ENCODE measurements at regions not wholly inside any gene's neighbourhood (a gene's known extent, or its start where the extent isn't known, plus 50 kb on each side); places are given as distances from the start of the nearest gene placed in this dataset.
"Not testable (repeated sequence)": the region's sequence is repeated elsewhere in the genome, so short reads cannot be mapped to it uniquely, and the experiment has no call there.

DNA sequence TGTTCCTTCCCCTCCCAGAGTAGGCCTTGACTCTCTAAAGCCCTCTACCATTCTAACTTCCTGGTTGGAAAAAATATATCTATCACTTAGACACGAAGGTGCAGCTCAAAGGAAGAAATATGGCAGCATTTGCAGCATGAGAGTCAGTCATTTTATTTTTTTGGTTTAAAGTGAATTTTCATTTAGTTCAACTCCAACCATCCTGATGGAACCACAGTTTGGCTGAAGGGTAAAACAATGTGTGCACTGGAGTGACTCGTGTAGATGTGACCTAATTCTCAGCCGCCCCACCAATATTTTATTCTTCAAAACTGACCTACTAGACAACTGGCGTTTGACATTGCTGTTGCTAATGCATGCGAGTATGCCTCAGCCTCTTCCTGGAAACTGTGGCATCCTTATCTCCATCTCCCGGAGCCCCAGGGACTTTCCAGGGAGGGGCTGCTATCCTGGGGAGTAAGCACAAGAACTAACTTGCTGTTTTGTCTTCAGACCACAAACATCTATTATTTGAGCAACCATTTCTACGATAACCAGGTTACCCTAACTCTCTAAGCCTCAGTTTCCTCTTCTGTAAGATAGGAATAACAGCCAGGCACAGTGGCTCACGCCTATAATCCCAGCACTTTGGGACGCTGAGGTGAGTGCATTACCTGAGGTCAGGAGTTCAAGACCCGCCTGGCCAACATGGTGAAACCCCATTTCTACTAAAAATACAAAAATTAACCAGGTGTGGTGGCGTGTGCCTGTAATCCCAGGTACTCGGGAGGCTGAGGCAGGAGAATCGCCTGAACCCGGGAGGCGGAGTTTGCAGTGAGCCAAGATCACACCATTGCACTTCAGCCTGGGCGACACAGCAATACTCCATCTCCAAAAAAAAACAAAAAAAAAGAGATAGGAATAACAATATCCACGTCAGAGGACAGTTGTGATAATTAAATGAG is 148.7 kb upstream of the JARID2 start:
- DNase-seq (ENCODE audit: low spot score) = peak; percentile 54

DNA sequence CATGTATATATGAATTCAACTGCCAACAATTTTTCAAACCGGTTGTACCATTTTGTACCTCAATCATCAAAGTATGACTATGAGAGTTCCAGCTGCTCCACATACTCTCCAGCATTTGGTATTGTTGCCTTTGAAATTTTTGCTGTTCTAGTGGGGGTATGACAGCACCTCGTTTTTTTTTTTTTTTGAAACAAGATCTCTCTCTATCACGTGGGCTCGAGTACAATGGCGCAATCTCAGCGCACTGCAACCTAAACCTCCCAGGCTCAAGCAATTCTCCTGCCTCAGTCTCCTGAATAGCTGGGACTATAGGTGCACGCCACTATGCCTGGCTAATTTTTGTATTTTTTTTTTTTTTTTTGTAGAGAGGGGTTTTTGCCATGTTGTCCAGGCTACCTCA is 144.7 kb upstream of the JARID2 start:
- no peak for DNase-seq (ENCODE audit: low spot score)

DNA sequence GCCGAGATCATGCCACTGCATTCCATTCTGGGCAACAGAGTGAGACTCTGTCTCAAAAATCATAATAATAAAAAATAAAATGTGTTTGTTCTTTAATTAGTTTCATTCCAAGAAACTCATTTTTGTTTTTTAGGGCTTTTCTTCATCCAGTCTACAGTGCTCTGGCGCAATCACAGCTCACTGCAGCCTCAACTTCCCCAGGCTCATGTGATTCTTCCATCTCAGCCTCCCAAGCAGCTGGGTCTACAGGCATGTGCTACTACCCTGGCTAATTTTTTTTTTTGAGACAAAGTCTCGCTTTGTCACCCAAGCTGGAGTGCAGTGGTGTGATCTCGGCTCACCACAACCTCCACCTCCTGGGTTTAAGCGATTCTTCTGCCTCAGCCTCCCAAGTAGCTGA is 143.6 kb upstream of the JARID2 start:
- DNase-seq (ENCODE audit: low spot score) = no peak

DNA sequence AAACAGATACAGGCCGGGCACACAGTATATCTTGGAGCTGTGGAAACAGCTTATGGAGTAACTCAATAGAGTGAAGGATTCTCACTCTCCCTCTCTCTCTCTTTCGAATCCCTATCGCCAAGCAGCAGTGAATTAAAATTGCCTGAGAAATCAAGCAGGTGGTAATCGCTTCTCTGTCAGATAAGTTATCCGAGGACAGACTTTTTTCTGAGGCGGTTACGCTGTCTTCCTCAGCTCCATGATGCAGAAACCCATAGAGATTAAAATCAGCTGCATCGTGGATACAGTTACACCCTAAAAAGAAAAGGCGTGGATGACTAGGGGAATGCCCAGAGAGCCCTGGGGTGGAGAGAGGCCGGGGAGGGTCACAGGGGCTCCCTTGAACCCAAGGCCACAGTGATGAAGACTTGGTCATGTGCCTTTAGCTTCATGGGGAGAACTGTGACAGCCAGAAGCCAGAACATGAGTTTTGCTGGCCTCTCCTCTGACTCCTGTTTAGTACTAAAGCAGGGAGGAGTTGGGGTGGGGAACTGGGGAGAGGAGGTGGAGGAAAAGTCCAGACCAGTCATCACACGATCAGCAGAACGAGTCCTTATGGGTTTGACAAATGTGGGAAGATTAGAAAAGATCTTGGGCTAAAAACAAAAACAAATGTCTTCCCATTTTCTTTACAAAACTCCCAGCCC is 138.8 kb upstream of the JARID2 start:
- DNase-seq (ENCODE audit: low spot score) = no peak

DNA sequence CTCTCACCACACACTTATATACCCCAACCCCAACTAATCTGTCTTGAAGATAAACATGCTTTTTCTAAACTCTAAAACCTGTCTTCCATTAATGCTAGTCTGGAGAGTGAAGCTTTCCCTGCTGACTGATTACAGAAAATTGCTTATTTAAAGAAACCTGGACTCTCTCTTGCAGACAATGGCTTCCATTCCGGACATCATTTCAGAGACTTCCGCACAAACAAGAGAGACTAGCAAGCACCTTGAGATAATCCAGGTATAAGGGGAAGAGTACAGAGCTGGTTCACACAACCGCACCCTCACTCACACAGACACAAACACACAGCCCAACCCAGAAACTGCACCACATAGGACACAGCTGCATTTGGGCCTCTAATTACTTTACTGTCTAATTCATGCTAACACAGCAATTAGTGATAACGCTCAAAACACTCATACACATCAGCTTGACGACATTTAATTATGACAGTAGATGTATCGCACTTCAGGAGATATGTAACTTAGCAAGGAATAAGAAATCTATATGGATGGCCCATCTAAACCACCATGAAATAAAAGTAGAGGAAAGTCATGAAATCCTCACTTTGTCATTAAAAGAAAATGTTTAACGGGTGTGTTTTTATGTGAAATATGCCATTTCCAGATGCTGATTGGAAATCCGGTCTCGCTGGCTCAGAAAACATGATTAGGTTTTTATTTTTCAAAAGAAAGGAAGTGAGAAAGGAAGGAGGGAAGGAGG is 138.1 kb upstream of the JARID2 start:
- DNase-seq (ENCODE audit: low spot score) = no peak

DNA sequence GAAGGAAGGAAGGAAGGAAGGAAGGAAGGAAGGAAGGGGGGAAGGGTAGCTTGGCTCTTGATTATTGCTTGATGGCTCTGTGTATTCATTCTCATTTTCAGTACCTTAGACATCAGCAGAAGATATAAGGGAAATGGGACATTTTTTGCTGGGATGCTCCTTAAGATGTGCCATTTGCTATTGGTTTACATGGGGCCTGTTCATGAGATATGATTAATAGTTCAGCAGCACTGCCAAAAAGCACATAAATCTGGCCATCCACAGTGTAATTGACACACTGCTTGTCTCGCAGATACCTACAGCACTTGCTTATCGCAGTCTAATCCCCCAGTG is 137.5 kb upstream of the JARID2 start:
- no peak for DNase-seq (ENCODE audit: low spot score)

DNA sequence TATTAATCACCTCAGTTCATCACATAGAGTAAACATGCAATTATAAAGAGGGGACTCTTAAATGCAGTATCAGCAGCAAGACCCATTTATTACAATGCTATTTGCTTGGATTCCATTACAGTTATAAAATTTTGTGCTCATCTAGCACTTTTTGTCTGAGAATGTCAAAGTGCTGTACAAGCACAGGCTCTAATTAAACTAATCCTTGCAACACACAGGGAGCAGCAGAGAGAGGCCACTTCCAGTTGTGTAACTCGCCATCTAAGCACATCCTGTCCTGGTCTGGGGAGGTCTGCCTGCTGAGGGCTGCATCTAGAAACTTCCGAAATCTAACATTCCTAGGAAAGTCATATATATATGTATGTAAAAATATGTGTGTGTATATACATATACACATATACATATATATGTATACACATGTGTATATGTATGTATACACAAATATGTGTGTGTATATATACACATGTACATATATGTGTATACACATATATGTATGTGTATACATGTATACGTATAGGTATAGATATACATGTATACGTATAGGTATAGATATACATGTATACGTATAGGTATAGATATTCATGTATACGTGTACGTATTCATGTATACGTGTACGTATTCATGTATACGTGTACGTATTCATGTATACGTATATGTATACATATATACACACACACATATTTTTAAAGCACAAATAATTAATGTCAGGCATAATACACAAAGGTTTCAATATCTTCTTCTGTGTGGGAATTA is 136.4 kb upstream of the JARID2 start:
- DNase-seq (ENCODE audit: low spot score) = no peak

DNA sequence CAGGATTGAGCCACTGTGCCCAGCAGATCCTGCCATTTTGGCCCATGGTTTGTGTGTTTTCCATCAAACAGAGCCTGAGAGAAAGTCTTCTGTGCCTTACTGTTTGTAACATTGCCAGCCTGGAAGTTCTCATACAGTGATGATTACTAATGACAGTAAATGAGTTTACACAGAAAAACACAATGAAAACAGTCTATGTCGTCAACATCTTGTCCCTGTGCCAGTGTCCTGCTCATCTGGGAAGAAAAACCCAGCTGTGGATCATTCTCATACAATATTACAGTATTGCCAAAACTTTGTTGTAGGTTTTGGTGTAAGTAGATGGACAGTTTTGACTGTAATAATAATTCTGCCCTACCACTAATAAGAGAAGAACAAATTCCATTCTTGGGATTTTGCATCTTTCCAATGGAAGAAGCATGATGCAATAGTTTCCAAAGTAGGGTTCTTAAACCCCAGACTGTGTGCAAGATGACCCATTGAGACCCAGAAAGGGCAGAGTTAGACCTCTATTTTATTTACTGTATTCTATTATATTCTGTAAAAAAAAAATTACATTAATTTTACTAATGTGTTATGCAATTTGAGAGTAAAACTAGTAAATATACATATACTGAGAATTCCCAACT is 135.0 kb upstream of the JARID2 start:
- no peak for DNase-seq (ENCODE audit: low spot score)

DNA sequence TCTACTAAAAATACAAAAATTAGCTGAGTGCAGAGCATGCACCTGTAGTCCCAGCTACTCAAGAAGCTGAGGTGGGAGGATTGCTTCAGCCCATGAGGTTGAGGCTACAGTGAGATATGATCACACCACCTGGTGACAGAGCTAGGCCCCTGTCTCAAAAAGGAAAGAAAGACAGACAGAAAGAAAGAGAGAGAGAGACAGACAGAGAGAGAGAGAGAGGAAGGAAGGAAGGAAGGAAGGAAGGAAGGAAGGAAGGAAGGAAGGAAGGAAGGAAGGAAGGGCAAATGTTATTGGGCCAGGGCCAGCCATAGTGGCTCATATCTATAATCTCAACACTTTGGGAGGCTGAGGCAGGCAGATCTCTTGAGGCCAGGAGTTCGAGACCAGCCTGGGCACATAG is 134.3 kb upstream of the JARID2 start:
- DNase-seq (ENCODE audit: low spot score) = not testable (repeated sequence)

DNA sequence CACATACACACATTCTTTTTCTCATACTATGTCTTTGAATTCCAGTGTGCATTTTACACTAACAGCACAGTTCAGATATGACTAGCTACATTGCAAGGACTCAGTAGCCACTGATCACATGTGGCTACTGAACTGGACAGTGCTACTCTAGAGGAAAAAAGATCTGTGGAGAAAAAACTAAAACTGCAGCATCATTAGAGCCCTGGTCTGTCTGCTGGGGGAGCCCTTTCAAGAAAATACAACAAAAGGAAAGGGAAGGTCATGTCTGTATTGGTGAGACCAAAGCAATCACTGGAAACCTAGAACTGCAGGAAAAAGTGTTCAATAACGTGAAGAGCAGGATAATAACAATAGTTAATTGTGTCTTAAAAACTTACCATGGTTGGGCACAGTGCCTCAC is 132.3 kb upstream of the JARID2 start:
- DNase-seq (ENCODE audit: low spot score) = no peak

DNA sequence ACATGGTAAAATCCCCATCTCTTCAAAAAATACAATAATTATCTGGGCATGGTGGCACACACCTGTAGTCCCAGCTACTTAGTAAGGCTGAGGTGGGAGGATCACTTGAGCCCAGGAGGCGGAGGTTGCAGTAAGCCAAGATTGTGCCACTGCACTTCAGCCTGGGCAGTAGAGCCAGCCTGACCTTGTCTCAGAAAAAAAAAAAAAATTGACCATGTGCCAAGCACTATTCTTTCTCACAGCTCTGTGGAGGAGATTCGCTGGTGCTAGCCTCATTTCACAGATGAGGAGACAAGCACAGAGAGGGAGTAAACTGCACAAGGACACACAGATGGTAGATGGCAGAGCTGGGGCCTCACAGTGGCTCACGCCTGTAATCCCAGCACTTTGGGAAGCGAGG is 131.8 kb upstream of the JARID2 start:
- DNase-seq (ENCODE audit: low spot score) = no peak

DNA sequence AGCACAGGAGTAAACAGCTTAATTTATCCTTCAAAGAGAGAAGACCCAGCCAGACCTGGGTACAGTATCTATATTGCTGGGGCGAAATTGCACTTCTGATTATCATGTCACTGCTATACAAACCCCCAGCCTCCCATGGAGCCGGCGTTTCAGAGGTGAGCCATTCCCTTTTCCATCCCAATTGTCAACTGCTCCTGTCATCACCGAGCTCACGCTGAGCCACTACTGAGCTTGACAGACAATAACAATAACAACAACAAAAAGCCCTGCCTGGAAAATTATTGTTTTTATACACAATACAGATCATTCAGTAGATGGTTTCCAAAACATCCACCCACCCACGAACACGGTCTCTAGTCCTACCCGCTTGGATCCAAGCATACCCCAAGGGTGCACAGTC is 129.0 kb upstream of the JARID2 start:
- DNase-seq (ENCODE audit: low spot score) = no peak

DNA sequence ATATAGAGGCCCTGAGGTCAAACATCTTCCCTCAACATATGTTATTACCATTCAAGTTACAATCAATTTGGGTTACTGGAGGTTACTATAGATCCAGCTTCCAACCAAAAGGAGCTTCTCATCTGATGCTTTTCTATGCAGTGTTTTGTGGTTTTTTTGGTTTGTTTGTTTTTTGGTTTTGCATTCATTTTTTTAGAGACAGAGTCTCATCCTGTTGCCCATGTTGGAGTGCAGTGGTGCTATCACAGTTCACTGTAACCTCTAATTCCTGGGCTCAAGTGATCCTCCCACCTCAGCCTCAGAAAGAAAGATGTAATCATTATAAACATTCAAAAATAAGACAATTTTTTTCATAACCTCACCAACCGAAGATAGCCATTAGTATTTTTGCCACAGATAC is 124.4 kb upstream of the JARID2 start:
- no peak for DNase-seq (ENCODE audit: low spot score)

DNA sequence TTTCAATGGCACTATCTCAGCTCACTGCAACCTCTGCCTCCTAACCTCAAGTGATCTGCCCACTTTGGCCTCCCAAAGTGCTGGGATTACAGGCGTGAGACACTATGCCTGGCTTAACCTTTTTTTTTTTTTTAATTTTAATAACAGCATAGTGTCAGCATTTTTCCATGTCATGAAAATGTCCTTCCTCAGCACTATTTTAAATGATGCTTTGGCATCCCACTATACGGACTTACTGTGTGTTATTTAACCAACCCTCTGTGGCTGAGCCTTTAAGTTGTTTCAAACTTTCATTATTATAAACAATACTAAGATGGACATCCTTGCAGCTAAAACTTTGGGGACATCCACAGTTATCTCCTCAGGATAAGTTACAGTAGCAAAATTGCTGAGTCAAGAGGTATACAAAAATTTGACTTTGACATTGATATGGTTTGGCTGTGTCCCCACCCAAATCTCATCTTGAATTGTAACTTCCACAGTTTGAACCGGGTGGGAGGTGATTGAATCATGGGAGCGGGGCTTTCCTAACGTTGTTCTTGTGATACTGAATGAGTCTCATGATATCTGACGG is 123.8 kb upstream of the JARID2 start:
- no peak for DNase-seq (ENCODE audit: low spot score)

DNA sequence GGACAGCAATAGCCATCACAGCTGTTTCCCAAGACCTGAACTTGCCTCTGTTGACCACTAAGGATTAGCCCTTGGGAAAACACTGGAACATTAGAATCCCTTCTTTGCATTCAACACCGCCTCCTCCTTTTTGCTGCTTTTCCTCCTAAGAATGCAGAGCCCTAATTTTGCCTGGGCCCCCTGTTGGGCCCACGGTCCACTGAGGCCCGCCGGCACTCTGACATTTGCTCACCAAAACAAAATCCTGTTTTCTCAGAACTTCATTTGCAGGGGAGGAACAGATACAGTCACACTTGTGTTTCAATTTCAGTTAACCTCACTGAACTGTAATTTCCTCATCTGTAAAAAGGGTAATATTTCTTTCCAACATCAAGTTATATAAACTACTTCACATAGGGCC is 116.0 kb upstream of the JARID2 start:
- peak; percentile 53 for DNase-seq (ENCODE audit: low spot score)

DNA sequence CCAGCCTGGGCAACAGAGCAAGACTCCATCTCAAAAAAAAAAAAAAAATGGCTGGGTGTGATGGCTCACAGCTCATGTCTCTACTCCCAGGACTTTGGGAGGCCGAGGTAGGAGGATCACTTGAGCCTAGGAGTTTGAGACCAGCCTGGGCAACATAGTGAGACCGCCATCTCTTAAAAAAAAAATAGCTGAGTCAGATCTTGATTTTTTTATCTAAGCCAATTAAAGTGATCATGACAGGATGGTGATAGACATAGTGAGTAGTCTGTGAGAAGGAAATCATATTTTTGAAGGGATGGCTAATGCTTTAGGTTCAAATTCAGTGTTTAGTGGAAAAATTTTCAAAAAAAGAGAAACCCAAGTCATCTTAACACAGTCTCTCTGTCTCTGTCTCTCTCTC is 114.6 kb upstream of the JARID2 start:
- DNase-seq (ENCODE audit: low spot score) = no peak

DNA sequence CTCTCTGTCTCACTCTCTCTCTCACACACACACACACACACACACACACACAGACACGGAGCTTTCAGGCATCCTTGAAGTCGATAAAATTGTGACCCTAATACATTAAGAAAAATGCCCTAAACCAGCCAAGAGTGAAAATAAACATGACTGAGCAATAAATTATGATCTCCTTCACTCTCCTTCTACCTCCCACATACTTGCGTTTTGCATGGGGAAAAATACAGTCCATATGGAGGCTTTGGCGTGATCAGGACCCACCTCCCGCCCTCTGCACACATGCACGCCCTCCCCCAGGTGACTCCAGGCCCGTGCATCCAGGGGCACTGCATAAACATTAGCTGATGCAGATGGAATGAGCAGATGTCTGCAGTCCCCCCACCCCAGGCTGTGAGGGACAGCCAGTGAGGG is 114.2 kb upstream of the JARID2 start:
- no peak for DNase-seq (ENCODE audit: low spot score)

DNA sequence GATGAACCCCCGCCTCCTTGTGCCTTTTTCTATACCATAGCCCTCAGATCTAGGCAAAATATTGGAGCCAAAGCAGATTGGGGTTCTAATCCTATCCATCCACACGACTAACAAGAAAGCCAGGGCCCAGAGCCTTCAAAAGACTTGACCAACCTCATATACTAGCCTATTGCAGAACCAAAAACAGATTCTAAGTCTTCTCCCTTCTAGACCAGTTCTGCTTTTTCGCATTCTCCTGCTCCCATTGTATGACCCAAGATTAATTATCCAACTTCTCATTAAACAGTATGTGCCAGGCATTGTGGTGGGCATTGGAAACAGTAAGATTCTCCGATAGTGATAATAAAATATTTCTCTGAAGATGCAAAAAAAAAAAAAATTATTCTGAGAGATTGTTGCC is 113.7 kb upstream of the JARID2 start:
- DNase-seq (ENCODE audit: low spot score) = no peak

DNA sequence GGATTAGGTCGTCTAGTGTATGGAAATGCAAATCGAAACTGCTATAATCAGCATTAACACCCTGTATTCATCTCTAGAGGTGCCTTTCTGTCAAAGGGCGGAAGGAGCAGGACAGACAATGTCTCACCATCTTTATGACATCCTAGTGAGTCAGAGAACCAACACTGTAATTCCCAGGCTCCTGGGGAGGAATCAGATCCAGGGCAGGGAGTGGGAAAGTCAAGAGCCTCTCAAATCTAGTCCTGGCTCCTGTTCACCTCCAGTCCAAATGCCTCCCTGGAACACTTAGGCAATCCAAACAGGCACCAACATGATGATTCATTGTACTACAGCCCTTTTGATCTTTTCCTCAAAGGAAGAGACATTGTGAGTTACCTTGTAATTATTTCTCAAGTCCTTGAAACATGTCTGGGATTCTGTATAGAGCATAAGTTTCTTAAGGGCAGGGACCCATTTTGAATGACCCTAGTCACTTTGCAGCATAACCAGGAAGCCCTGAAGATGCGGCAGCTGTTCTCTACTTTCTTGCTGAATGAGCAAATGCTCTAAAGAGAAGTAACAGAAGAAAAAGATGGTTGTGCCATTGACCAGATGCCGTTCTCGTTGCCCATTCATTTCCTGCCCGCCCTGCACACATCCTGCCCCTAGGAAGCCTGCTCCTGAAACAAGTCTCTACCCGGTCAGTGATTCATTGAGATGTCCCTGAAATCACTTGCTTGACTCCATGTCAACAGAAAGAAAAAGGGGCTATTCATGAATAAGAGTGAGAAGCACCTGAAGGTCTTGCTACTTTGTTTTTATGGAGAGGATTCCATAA is 112.8 kb upstream of the JARID2 start:
- peak; percentile 33 for DNase-seq (ENCODE audit: low spot score)

DNA sequence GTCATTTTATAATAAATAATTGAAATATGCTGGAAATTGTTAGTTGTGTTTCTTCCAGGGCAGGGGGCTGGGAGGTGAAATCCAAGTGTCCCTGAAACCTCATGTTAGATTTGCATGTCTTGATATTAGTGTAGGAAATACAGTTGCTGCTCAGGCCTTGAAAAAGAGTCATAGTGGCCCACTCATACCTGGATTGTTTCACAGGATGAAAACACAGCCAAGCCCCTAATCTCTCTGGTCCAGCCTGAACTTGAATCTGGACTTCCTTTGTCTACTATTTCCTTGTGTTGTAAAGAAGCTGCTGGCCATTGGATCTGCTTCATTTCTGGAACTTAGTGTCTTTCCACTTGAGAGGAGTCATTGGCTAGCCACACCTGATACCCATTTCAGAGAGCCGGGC is 108.8 kb upstream of the JARID2 start:
- DNase-seq (ENCODE audit: low spot score) = no peak

DNA sequence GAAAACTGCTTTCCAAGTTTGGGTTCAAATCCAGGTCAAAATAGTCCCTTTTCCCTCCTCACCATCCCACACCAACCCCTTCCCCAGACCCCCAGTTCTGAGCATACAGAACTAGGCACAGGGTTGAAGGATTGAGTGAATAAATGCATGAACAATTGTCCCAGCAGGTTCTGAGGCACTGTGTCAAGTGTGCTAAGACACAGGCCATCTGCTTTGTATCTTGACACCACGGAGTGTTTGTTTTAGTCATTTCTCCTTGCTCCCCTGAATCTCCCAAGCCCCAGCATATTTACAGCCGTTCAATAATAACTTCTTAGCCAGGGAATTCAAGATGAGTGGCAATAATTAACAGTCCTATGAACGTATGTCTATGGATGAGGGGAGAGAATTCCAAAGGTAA is 102.8 kb upstream of the JARID2 start:
- no peak for DNase-seq (ENCODE audit: low spot score)

Data from activated CD4-positive, alpha-beta T cell treated with anti-CD3 and anti-CD28 coated beads, Interleukin-2, Interleukin-4, amounts not matched to agents 100 ng/mL and 50 ng/mL, durations not matched to agents 16 hours and 8 hours (primary cell).